ENCODE measurements at regions not wholly inside any gene's neighbourhood (a gene's known extent, or its start where the extent isn't known, plus 50 kb on each side); places are given as distances from the start of the nearest gene placed in this dataset.

DNA sequence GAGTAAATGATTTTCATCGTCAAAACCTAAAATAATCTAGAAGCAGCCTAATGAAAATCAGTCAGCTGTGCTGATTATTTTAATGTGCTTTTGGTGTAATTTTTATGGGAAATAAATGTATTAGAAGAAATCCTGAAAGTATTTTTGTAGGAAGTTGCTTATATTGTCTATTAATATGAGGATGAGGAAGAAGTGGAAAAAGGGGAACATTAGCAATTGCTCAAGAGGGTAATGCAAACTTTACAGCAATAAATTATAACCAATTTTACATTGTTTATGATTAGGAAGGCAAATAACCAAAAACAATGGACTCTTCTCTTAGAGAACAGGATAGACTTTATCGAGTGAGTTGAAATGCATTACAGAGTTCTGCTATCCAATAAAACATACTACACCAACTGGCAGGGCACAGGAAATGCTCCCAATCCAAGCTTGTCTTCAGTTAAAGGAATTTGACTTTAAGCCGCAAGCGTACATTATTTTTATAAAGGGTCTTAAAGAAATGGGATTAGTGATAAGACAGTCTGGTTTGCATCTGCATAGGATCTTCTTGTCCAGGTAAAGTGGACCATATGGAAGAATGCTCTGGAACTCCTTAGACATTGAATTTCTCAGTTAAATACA lies 374.8 kb downstream of the PDGFC start:
- H3K36me3 ChIP-seq = no peaks in the 10 kb centered on the region
- no peak for TF ChIP-seq CTCF (IDR thresholded peaks at IDR 0.05)
- TF ChIP-seq POLR2AphosphoS5 (IDR thresholded peaks at IDR 0.05; ENCODE audit: insufficient read depth in 1 of 2, low read depth in 1 of 2) = no peak
- TF ChIP-seq POLR2A (IDR thresholded peaks at IDR 0.05) = no peak
- peaks cover 8% of the 10 kb centered on the region for H3K4me1 ChIP-seq
- DNase-seq (ENCODE audit: extremely low spot score in 2 of 2) = no peak
- H3K27me3 ChIP-seq = no peaks in the 10 kb centered on the region
- H3K4me3 ChIP-seq = no peak overlapping the region
- H3K9me3 ChIP-seq = no peaks in the 10 kb centered on the region
- intact Hi-C loops (cut with DNase I) = no loop called here
- H3K27ac ChIP-seq = no peak overlapping the region

DNA sequence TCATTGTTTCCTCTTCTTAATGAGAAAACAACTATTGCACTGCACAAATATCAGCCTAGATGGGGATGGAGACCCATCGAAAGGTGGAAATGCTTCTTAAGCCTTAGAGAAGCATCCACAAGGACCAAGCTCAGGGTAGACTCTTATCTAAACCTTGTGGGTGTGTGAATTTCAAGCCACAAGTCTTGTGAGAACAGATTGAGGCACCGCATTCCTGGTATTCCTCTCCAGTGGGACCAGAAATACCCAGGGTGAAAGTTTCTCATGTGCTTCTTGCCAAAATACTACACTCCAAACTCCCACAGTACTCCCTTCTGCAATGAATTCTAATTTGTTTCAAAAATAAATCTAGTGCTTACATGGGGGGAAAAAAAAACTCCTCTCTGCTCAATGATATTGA lies 375.6 kb downstream of the PDGFC start:
- intact Hi-C loops (cut with DNase I) = no loop called here
- no peak for DNase-seq (ENCODE audit: extremely low spot score in 2 of 2)
- H3K4me3 ChIP-seq = no peak overlapping the region
- no peaks in the 10 kb centered on the region for H3K27me3 ChIP-seq
- no peaks in the 10 kb centered on the region for H3K9me3 ChIP-seq
- no peak for TF ChIP-seq POLR2A (IDR thresholded peaks at IDR 0.05)
- no peak for TF ChIP-seq CTCF (IDR thresholded peaks at IDR 0.05)
- no peak for TF ChIP-seq POLR2AphosphoS5 (IDR thresholded peaks at IDR 0.05; ENCODE audit: insufficient read depth in 1 of 2, low read depth in 1 of 2)
- H3K36me3 ChIP-seq = no peaks in the 10 kb centered on the region
- H3K27ac ChIP-seq = no peak overlapping the region
- H3K4me1 ChIP-seq = peaks cover 8% of the 10 kb centered on the region

GRCh38 chr4:156595041-156595440 lies 376.6 kb downstream of the PDGFC start:
- no peaks in the 10 kb centered on the region for H3K9me3 ChIP-seq
- H3K36me3 ChIP-seq = no peaks in the 10 kb centered on the region
- intact Hi-C loops (cut with DNase I) = no loop called here
- TF ChIP-seq POLR2AphosphoS5 (IDR thresholded peaks at IDR 0.05; ENCODE audit: insufficient read depth in 1 of 2, low read depth in 1 of 2) (no peak), CTCF (IDR thresholded peaks at IDR 0.05) (no peak), POLR2A (IDR thresholded peaks at IDR 0.05) (no peak)
- H3K27me3 ChIP-seq = no peaks in the 10 kb centered on the region
- H3K4me1 ChIP-seq = peaks cover 8% of the 10 kb centered on the region
- DNase-seq (ENCODE audit: extremely low spot score in 2 of 2) = no peak
- no peak overlapping the region for H3K4me3 ChIP-seq
- no peak overlapping the region for H3K27ac ChIP-seq

DNA sequence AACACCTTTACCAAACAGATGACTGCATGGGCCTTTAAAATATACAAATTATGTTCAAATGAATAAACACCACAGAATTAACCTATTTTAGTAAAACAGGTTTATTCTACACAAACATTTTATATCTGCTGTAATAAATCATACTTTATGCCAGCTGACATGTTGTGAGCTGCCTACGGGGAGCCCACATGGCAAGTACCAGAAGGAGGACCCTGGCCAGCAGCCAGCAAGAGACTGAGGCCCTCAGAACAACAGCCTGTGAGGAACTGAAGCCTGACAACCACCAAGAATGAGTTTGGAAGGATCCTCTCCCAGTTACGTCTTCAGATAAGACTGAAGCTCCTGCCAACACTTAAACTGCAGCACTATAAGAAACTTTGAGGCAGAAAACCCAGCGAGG lies 377.0 kb downstream of the PDGFC start:
- no peak overlapping the region for H3K27ac ChIP-seq

More for the DNA sequence above, 377.0 kb downstream of the PDGFC start:
- Histone ChIP-seq H3K27me3 (no peaks in the 10 kb centered on the region), H3K9me3 (no peaks in the 10 kb centered on the region), H3K36me3 (no peaks in the 10 kb centered on the region), H3K4me1 (peaks cover 8% of the 10 kb centered on the region), H3K4me3 (no peak overlapping the region)
- intact Hi-C loops (cut with DNase I) = no loop called here
- no peak for DNase-seq (ENCODE audit: extremely low spot score in 2 of 2)
- no peak for TF ChIP-seq POLR2AphosphoS5 (IDR thresholded peaks at IDR 0.05; ENCODE audit: insufficient read depth in 1 of 2, low read depth in 1 of 2)
- TF ChIP-seq CTCF (IDR thresholded peaks at IDR 0.05) = no peak
- no peak for TF ChIP-seq POLR2A (IDR thresholded peaks at IDR 0.05)
